ENCODE measurements at regions not wholly inside any gene's neighbourhood (a gene's known extent, or its start where the extent isn't known, plus 50 kb on each side); places are given as distances from the start of the nearest gene placed in this dataset.
"Not testable (repeated sequence)": the region's sequence is repeated elsewhere in the genome, so short reads cannot be mapped to it uniquely, and the experiment has no call there.

DNA sequence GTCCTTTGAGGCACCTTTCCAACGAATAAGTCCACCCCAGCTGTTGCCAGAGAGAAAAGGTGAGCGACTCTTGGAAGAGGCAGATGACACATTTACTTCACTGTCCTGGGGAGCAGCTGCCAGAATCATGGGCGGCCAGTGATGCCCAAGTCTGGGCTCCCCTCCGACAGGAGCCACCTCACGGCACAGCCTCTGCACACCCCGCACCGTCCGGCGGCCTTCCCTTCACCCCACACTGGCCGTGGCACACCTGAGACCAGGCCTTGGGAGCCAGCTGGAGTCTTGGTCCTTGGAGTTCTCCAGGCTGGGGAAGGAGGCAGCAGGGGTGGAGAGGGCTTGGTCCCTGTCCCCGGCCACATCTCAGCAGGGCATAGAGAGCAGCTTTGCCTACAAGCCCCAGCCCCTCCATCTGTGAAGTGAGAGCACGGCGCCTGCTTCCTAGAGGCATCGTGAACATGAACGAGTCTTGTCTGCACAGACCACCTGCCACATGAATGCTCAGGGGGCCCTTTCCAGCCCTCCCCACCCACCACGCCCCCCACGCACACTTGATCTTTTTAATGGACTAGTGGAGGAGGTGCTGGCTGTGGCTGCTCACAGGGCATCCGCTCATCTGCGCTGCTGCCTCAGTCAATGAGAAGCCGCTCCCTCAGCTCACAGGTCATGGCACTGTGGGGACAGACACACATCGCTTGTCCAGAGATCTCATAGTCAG, 400.2 kb upstream of the MYT1L start:
- no peak for DNase-seq
- intact Hi-C loops (cut with micrococcal nuclease) = no loop called here
- no peak for ATAC-seq

DNA sequence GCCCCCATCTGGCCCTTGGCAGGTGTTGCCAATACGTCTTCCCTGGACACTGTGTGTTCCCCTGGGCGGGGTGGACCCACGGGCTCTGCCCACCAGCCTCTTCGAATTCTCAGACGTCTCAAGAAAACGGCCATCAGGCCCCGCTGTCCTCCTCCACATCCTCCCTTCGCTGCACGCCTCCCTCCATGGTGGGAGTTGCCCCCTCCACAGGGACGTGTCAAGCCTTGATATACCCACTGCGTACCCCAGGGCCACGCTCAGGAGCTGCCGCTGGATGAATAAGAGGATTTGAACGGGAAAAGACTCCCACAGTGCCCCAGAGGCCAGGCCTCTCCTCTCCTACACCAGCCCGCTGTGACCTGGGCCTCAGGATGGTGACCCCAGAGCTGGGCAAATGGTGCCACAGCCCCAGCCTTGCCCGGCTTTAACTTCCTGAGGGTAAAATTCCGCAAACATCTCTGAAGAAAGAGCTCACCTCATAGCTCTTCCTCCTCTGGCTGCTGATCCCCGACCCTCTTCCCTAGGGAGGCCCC, 399.3 kb upstream of the MYT1L start:
- intact Hi-C loops (cut with micrococcal nuclease) = no loop called here
- no peak for ATAC-seq
- DNase-seq = no peak

DNA sequence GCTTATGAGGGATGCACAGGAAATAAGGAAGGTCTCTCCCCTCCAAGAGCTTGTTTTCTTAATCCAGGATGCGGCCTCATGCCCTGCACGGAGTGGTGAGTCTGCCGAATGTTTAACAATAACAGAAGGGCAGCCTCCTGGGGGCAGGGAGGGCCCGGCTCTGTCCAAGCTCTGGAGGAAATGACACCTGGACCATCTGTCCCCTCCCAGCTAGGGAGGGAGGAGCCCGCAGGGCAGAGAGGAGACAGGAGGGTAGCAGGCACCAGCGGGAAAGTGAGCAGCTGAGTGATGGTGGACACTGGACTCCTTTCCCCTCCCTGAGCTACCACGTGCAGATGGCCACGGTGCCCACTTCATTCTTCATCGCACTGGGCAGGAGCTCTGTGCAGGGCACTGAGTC, 398.2 kb upstream of the MYT1L start:
- intact Hi-C loops (cut with micrococcal nuclease) = no loop called here
- DNase-seq (no peak), ATAC-seq (no peak)

DNA sequence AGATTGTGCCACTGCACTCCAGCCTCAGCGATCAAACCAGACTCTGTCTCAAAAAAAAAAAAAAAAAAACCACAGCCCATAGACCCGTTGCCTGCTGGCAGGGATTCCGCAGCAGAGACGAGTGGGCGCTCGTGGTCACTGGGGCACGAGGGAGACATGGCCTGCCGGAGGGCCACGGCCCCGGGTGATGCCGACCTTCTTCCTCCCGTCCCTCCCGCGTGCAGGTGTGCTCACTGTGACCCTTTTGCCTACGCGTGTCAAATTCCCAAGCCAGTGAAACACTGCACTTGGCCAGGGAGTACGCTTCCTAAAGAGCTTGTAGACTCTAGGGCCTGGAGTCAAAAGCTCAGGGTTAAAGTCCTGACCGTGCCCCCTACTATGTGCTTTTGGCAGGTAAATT, 397.6 kb upstream of the MYT1L start:
- DNase-seq (no peak), ATAC-seq (no peak)
- intact Hi-C loops (cut with micrococcal nuclease) = no loop called here

DNA sequence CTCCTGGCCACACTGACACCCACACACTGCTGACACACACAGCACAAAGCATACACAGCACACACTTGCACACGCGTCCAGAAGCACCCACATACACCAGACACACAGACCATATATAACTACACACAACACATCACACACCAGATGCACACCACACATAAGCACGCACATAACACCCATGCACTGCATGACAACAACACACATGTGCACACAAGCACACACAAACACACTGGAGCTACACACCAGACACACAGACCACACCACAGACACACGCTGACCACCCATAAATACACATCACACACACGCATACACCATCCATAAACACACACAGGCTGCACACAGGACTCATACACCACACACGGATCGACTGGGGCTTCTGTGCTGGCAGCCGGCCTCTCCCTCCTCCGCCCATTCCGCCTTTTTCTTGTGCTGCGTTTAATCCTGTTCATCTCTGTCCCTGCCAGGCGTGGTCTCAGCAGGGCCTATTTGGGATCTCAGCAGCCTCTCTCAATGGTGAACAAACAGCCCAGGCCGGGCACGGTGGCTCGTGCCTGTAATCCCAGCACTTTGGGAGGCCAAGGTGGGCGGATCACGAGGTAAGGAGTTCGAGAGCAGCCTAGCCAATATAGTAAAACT, 396.9 kb upstream of the MYT1L start:
- intact Hi-C loops (cut with micrococcal nuclease) = no loop called here
- ATAC-seq = no peak

DNA sequence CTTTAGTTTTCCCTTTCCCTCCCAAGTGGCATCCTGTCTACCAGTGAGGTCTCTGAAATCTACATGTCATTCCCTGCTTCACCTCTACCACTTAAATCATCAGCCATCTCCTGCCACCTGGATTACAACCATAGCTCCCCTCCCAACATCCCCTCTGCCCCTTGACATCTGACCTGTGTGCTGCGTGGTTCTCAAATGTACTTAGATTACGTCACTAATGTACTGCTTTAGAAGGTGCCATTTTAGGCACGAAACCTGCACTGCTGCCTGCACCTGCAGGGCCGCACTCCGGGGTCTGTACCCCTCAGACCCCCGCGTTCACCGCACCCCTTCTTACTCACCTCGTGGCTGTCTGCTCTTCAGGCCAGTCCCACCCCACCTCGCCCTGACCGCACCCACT, 395.1 kb upstream of the MYT1L start:
- DNase-seq (no peak), ATAC-seq (no peak)
- intact Hi-C loops (cut with micrococcal nuclease) = no loop called here

More for the DNA sequence above, 396.9 kb upstream of the MYT1L start:
- no peak for DNase-seq

DNA sequence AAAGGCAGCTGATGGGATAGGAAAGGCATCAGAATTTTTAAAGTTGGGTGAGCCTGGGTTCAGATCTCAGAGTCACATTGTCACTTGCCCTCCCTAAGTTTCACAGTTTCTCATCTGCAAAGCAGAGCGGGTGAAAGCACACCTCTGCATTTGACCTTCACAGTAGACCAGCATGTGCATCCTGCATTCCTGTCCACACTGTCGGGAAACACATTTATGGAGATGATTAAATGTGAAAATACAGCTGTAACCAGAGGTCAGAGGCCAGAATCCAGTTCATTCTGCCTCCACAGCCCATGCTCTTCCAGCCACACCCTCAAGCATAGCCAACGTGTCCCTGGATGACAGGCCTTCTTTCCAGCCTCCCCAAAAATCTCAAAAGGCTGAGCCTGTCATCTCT, 392.0 kb upstream of the MYT1L start:
- ATAC-seq (no peak), DNase-seq (no peak)
- intact Hi-C loops (cut with micrococcal nuclease) = no loop called here

DNA sequence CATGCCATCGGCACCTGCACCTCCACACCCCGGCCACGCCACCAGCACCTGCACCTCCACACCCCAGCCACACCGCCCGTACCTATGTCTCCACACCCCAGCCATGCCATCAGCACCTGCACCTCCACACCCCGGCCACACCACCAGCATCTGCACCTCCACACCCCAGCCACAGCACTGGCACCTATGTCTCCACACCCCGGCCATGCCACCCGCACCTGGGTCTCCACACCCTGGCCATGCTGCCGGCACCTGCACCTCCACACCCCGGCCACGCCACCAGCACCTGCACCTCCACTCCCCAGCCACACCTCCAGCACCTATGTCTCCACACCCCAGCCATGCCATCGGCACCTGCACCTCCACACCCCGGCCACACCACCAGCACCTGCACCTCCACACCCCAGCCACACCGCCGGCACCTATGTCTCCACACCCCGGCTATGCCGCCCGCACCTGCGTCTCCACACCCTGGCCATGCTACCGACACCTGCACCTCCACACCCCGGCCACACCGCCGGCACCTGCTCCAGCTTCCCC, 390.3 kb upstream of the MYT1L start:
- ATAC-seq (no peak), DNase-seq (no peak)
- intact Hi-C loops (cut with micrococcal nuclease) = no loop called here

DNA sequence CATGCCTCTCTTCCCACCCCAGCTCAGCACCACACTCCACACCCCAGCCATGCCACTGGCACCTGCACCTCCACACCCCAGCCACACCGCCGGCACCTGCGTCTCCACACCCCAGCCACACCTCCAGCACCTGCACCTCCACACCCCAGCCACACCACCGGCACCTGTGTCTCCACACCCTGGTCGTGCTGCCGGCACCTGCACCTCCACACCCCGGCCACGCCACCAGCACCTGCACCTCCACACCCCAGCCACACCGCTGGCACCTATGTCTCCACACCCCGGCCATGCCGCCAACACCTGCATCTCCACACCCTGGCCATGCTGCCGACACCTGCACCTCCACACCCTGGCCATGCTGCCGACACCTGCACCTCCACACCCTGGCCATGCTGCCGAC, 389.7 kb upstream of the MYT1L start:
- ATAC-seq; intact Hi-C loops (cut with micrococcal nuclease); DNase-seq: not testable (repeated sequence)

DNA sequence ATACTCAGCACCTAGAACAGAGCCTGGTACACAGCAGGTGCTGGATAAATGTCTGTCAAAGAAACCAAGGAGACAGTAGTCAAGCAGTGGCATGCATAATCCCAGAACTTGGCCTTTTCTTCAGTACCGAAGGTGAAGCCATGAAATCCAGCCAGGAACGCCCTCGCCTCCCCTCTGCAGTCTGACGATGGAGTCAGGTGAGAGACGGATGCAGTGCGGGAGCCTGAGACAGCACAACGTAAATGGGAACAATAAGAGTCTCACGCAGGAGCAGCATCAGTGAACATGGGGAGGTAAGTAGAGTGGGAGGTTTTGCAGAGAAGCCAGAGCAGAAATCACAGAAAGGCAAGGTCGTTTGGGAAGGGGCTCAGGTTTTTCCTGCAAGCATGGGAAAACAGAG, 389.3 kb upstream of the MYT1L start:
- intact Hi-C loops (cut with micrococcal nuclease) = no loop called here
- no peak for DNase-seq
- no peak for ATAC-seq

DNA sequence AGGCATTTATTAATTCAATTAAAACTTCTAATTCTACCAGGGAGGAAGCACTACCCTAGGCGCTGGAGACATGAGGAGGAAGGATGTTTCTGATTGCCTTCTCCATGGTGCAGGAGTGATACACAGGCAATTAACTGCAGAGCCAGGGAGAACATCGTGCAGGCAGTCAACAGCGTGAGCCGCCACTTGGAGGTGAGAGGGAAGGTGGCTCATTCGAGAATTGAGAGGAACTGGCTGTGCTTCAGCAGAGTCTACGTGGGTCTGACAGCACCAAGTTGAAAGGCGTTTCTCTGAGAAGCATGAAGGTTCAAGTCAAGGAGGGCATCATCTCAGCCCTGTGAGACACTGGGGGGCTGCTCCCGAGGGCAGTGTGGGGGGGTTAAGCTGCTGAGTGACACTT, 388.7 kb upstream of the MYT1L start:
- no peak for DNase-seq

DNA sequence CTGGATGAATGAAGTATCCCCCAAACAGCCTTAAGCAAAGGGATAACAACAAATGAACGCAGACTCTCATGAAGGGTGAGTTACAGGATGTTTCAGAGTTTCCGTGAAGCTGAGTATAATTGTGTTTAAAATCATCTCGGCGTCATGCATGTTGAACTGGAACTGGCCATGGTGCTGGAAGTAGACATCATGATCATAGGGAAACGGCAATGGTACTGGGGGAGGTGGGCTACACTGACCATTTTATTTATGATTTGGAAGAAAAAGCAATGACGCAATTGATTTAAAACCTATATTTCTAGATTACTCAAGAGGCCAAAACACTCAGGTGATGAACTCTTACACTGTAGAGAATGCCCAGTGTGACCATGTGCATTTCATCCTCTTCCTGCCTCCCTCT, 387.9 kb upstream of the MYT1L start:
- no peak for DNase-seq
- no peak for ATAC-seq
- intact Hi-C loops (cut with micrococcal nuclease) = no loop called here

More for the DNA sequence above, 388.7 kb upstream of the MYT1L start:
- no peak for ATAC-seq
- intact Hi-C loops (cut with micrococcal nuclease) = no loop called here

DNA sequence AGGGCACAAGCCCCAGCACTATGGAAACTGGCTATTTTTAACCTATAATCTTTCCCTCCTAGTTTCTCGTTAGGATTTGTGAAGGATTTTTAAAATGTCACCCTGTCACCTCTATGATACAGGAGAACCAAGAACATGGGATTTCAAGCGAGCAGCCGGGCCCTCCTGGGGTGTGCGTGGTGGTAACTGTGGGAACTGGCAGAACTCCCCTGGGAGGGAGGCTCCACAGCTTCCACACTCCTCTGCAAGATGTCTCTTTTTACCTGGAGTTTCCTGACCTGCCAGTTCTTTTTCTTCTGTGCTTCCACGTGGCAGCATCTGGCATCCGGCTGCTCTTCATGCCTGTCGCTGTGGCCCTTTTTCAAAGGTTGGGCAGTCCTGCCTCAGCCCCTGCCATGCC, 386.3 kb upstream of the MYT1L start:
- intact Hi-C loops (cut with micrococcal nuclease) = no loop called here
- DNase-seq (no peak), ATAC-seq (no peak)

DNA sequence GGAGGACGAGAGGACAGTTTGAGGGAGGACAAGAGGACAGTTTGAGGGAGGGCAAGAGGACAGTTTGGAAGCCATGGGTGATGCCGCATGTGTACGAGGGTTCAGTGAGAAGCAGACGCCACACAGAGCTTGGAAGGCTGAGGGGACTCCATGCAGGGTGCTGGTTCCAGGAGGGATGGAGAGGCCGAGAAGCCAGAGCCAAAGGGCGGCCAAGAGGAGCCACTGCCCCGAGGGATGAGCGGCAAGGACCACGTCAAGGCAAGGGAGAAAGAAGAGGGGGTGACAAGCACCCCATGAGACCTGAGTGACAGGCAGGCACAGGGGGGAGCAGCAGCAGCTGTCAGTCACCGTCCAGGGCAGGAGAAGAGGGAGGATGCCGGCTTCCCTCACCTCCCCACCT, 385.7 kb upstream of the MYT1L start:
- intact Hi-C loops (cut with micrococcal nuclease) = no loop called here
- DNase-seq (no peak), ATAC-seq (no peak)

DNA sequence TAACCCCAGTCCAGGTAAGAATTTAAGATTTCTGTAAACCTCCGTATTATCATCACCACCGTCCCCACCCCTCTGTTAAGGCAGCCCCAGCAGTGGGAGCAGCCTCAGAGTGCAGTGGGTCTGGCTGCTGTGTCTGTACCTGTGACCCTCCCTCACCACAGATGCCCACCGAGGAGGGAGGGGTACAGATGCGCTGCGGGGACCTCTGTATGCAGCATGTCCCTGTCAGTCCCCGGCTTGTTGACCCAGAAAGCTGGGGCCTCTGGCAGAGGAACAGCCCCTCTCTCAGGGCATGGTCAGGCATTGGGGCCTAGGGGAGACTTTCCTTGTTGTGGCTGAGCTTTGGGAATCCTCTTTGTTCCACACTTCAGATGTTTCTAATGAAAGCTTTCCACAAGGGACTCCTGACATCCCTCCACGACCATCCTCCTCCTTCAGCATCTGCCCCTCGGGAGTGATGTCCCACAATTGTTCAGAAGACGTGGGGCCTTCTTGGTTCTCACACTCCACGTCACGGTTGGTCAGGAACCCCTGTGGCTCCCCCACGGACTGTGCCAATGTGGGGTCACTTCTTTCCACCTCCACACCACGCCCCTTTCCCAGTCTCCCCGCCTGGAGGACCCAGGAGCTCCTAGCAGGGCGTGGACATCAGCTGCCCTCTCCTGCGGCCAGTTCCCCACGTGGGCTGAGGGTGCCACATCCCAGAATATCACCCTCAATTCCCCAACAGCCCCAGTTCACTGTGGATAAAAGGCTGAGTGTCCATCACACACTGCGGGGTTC, 384.2 kb upstream of the MYT1L start:
- ATAC-seq = no peak
- no peak for DNase-seq
- intact Hi-C loops (cut with micrococcal nuclease) = no loop called here

DNA sequence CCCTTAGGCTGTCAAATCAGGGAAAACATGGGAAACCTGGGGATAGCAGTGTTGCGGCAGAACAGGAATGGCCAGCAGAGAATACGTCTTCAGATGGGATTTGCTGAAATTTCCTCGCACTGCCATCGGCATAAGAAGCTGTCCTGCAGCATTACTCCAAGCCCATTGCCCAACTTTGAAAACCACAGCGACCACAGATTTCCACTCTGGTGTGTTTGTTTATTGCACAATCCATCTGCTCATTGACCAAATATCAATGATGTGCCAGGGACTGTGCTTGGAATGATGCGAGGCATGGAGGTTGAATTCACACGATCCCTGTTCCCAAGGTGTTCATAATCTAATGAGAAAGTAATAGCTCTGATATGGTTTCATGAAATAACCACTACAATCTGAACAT, 383.3 kb upstream of the MYT1L start:
- DNase-seq = no peak
- intact Hi-C loops (cut with micrococcal nuclease) = no loop called here
- no peak for ATAC-seq

DNA sequence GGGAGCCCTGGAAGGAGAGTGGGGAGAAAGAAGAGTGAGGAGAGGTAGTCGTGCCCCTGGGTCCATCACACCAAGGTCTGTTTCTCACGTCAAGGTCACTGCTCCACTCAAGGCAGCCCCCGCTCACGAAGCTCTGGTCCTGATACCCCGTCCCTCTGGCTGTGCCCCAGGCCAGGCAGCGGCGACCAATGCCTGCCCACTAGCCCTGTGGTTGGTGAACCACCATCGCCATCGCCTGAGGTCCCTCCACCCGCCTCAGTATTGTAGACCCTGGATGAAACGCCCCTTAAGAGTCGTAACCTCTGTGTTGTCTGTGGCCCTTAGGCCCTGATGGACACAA, 378.3 kb upstream of the MYT1L start:
- DNase-seq (no peak), ATAC-seq (no peak)
- intact Hi-C loops (cut with micrococcal nuclease) = no loop called here

DNA sequence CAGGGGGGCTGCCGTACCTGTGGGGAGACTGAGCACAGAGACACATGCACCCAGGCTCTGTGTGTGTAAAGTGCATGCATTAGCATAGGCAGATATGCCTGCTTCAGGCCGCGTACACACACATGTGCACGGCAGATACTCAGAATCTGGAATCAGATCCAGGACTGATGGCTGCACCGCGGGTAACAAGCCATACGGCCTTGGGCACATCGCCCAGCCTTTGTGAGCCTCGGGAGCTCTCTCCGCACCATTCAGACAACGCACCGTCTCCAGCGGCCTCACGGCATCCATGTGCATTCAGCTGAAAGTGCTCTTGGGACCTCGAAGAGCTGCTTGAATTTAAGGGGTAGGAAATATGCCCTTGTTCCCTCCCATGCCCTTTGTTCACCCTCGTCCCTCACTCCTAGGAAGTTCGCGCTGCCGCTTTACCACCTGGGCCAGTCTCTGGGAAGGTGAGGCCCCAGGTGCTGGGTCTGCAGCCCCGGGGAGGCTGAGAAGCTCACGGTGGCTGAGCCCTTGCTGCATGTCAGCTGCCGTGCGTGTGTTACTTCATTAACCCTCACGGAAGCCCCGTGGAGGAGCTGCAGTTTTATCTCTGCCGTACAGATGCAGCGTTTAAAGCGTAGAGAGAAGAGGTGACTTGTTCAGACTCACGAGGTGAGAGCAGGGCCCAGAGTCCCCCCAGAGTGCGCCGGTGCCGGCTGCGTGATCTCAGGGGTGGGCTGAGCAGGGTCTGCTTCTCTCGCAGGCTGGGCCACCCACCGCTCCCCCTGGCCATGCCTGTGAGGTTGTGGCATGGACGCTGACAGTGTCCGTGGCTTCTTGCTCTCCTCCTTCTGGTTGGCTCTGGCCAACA, 377.7 kb upstream of the MYT1L start:
- ATAC-seq = no peak
- no peak for DNase-seq
- intact Hi-C loops (cut with micrococcal nuclease) = no loop called here

Data from left ventricle myocardium superior (tissue), 1 donor.